Keratinocyte (primary cell): ENCODE measurements at regions not wholly inside any gene's neighbourhood (a gene's known extent, or its start where the extent isn't known, plus 50 kb on each side); places are given as distances from the start of the nearest gene placed in this dataset.

Source experiments
- CTCF ChIP-seq, 3 experiments: IDR thresholded peaks in 1 of 3; conservative IDR thresholded peaks in 1 of 3; optimal IDR thresholded peaks in 1 of 3; 2 replicates in 2 of 3; 3 replicates in 1 of 3; pipeline versions ENCODE3 to v1.5.1; 2011; ENCODE audit warnings: low read length in 3 of 3, mild to moderate bottlenecking in 3 of 3, moderate library complexity in 2 of 3, control low read depth in 1 of 3, inconsistent platforms in 1 of 3; ENCODE audit not compliant: insufficient read depth in 2 of 3; ENCODE audit errors: extremely low read depth in 1 of 3
- EZH2 ChIP-seq: IDR thresholded peaks from one replicate; pipeline ENCODE4 v1.6.1; 2012; ENCODE audit warnings: inconsistent platforms, mild to moderate bottlenecking, low read length, moderate library complexity

DNA sequence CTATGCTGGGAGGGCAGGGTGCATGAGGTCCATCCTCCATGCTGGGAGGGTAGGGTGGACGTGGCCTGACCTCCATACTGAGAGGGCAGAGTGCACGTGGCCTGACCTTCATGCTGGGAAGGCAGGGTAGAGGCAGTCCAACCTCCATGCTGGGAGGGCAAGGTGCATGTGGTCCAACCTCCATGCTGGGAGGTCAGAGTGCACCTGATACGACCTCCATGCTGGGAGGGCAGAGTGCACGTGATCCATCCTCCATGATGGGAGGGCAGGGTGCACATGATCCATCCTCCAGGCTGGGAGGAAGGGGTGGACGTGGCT, 622.2 kb downstream of the BRD1 start:
- TF ChIP-seq CTCF (optimal IDR thresholded peaks at IDR 0.05 in 1 of 3, IDR thresholded peaks at IDR 0.05 in 1 of 3, conservative IDR thresholded peaks at IDR 0.05 in 1 of 3; ENCODE audit: extremely low read depth in 1 of 3, insufficient read depth in 2 of 3, low read length in 3 of 3) (no peak), EZH2 (no peak)
